Adrenal gland (tissue), 5 donors: ENCODE measurements at regions not wholly inside any gene's neighbourhood (a gene's known extent, or its start where the extent isn't known, plus 50 kb on each side); places are given as distances from the start of the nearest gene placed in this dataset.

ENCODE experiments used
- CTCF ChIP-seq, 6 experiments: fragments of 450-650 bp in 4 of 6; fragments of 200-600 bp in 2 of 6; sonication (generic) in 1 of 6; IDR thresholded peaks; 1 replicate in 5 of 6; 2 replicates in 1 of 6; pipeline versions ENCODE4 v1.5.1 to v1.8.0; 2016 to 2021; ENCODE audit warnings: antibody characterized with exemption in 6 of 6, mild to moderate bottlenecking in 2 of 6, moderate library complexity in 1 of 6
- POLR2A ChIP-seq, 2 donors: fragments of 450-650 bp; IDR thresholded peaks; one replicate each; pipeline ENCODE4 v1.6.1; 2017; ENCODE audit warnings: antibody characterized with exemption in 2 of 2, mild to moderate bottlenecking in 2 of 2, moderate library complexity in 1 of 2
- donor health status: DM: no; HTN: no; CAD: no.

GRCh38 chr16:56073508-56073907 lies 117.8 kb upstream of the GNAO1 start:
- TF ChIP-seq CTCF (IDR thresholded peaks at IDR 0.05) (no peak), POLR2A (IDR thresholded peaks at IDR 0.05) (no peak)
